Upper lobe of left lung (tissue), 4 donors: ENCODE measurements at regions not wholly inside any gene's neighbourhood (a gene's known extent, or its start where the extent isn't known, plus 50 kb on each side); places are given as distances from the start of the nearest gene placed in this dataset.
"Not testable (repeated sequence)": the region's sequence is repeated elsewhere in the genome, so short reads cannot be mapped to it uniquely, and the experiment has no call there.

Source experiments
- EP300 ChIP-seq, 4 donors: sonication (generic); formaldehyde crosslinking; IDR thresholded peaks; one replicate each; pipeline ENCODE4 v1.5.1; 2017; ENCODE audit warnings: antibody characterized with exemption in 4 of 4, control low read depth in 2 of 4
- POLR2A ChIP-seq, 4 donors: fragments of 450-650 bp; IDR thresholded peaks; one replicate each; pipeline ENCODE4 v1.5.1; 2016 to 2017; ENCODE audit warnings: antibody characterized with exemption in 4 of 4, mild to moderate bottlenecking in 2 of 4
- POLR2AphosphoS5 ChIP-seq, 2 donors: sonication (generic); formaldehyde crosslinking; IDR thresholded peaks; one replicate each; pipeline ENCODE4 v1.5.1; 2017; ENCODE audit warnings: antibody characterized with exemption in 2 of 2
- TF ChIP-seq, protein P1 (sequence below), 6 experiments: fragments of 450-650 bp in 4 of 6; fragments of 200-600 bp in 2 of 6; sonication (generic) in 2 of 6; IDR thresholded peaks; one replicate each; pipeline ENCODE4 v1.5.1; 2016 to 2019; ENCODE audit warnings: antibody characterized with exemption in 6 of 6

- TF ChIP-seq, protein P1, sequence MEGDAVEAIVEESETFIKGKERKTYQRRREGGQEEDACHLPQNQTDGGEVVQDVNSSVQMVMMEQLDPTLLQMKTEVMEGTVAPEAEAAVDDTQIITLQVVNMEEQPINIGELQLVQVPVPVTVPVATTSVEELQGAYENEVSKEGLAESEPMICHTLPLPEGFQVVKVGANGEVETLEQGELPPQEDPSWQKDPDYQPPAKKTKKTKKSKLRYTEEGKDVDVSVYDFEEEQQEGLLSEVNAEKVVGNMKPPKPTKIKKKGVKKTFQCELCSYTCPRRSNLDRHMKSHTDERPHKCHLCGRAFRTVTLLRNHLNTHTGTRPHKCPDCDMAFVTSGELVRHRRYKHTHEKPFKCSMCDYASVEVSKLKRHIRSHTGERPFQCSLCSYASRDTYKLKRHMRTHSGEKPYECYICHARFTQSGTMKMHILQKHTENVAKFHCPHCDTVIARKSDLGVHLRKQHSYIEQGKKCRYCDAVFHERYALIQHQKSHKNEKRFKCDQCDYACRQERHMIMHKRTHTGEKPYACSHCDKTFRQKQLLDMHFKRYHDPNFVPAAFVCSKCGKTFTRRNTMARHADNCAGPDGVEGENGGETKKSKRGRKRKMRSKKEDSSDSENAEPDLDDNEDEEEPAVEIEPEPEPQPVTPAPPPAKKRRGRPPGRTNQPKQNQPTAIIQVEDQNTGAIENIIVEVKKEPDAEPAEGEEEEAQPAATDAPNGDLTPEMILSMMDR (IDR thresholded peaks at IDR 0.05): not testable (repeated sequence)
- not testable (repeated sequence) for TF ChIP-seq POLR2A, EP300, POLR2AphosphoS5 (IDR thresholded peaks at IDR 0.05)
Observed at GRCh38 chr9:63785059-63785458, 1500.0 kb downstream of the FOXD4L5 start.
